ENCODE measurements at regions not wholly inside any gene's neighbourhood (a gene's known extent, or its start where the extent isn't known, plus 50 kb on each side); places are given as distances from the start of the nearest gene placed in this dataset.

DNA sequence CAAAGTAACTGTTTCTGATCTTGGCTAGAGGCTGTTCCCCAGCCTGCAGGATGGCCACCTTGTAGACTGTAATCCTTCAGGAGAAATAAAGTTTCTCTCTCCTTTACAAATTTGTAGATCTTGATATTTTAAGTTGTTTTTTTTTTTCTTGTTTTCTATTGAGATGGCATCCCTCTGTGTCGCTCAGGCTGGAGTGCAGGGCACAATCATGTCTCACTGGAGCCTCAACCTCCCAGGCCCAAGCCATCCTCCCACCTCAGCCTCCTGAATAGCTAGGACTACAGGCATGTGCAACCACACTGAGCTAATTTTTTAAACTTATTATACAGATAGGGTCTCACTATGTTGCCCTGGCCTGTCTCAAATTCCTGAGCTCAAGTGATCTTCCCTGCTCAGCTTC, 389.8 kb upstream of the LRRC4C start:
- in situ Hi-C loops (cut with HindIII; ENCODE audit: low sequenced_read_pairs) = no loop called here

- in situ Hi-C loops (cut with HindIII; ENCODE audit: low sequenced_read_pairs) = no loop called here
Observed at GRCh38 chr11:41851743-41852142, 392.3 kb upstream of the LRRC4C start.

DNA sequence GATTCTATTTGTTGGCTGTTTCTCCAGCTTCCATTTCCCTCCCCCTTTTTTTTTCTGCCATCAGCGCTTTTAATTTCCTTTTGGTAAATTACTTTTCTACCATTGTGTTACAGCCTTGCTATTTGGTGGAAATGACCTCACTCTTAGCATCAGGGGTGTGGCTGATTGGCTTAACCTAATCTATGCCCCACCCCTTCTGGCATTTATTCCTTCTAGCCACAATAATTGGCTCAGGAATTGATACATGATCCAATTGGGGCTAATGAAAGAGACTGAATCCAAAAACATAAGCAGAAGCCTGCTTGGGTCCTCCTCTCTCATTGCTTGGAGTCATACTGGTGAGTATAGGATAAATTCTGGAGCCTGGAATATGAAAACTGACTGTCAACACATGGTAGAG, 402.4 kb upstream of the LRRC4C start:
- in situ Hi-C loops (cut with HindIII; ENCODE audit: low sequenced_read_pairs) = no loop called here

GRCh38 chr11:41866525-41866924, 407.1 kb upstream of the LRRC4C start:
- in situ Hi-C loops (cut with HindIII; ENCODE audit: low sequenced_read_pairs) = no loop called here

DNA sequence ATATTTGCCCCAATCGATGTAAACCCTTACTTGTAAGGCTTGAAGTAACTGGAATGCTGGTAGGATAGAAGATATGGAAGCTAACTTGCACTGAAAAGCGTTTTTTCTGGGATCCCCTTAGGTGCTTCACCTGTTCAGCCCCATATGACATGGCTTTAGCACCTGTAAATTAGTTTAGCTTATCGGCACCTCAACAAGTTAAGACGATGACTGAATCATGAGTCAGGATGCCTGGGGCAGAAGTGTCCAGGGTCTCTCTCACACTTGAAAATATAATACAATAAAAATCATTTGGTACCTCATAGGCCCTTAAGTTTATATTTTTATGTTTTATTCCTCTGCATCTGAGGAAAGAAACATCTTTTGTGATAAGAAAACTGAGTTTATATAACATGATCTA, 409.2 kb upstream of the LRRC4C start:
- in situ Hi-C loops (cut with HindIII; ENCODE audit: low sequenced_read_pairs) = no loop called here

DNA sequence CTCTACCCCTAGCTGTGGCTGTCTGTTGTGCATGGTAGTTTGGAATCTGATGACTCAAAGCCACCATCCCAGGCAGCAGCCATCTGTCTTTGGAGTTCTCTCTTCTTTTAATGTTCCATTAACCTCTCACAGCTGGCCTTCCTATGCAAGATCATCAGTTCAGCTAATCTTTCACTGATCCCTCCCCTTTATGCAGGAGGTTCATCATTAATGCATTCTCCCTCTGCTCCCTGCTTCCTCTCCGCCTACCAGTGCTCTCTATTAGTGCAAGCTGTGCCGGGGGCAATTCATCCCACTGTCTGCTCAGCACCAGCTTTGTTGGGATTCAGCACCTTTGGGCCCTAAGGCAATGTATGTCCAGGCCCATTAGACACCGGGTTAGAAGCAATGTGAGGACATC, 413.0 kb upstream of the LRRC4C start:
- in situ Hi-C loops (cut with HindIII; ENCODE audit: low sequenced_read_pairs) = no loop called here

GRCh38 chr11:41872870-41873269, 413.4 kb upstream of the LRRC4C start:
- in situ Hi-C loops (cut with HindIII; ENCODE audit: low sequenced_read_pairs) = no loop called here

DNA sequence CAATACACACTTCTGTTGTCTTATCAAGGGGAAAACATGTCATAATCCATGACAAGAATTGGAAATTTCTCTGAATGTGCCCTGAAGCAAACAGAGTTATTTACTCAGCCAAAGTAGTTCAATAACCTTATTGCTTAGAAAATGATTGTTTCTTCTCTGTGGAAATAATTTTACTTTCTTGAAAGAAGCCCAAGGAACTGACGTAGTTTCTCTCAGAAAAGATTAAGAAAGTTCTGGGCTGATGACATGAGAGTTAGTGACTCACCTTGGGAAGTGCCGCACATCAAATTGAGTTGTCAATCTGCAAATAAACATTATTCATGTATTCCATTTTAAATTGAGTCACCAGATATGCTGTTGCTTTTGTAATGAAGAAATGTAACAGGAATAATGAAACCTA, 418.6 kb upstream of the LRRC4C start:
- in situ Hi-C loops (cut with HindIII; ENCODE audit: low sequenced_read_pairs) = no loop called here

DNA sequence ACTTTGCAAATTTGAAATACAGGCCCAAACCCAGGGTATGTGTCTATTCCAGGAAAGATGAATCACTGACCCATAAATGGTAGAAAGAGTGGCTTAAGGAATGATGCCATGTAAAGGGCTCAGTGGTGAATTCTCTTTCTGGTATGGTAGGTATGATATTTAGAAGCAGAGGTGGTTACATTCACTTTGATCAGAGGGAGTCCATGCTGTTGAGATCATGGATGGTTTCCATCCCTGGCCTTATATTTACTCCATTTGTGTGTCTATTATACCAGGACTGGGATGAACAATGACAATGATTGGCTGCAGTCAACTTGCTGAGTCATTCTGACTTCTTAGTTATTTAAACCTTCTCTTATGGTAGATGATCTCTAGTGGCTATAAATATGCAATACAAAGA, 419.8 kb upstream of the LRRC4C start:
- in situ Hi-C loops (cut with HindIII; ENCODE audit: low sequenced_read_pairs) = no loop called here

DNA sequence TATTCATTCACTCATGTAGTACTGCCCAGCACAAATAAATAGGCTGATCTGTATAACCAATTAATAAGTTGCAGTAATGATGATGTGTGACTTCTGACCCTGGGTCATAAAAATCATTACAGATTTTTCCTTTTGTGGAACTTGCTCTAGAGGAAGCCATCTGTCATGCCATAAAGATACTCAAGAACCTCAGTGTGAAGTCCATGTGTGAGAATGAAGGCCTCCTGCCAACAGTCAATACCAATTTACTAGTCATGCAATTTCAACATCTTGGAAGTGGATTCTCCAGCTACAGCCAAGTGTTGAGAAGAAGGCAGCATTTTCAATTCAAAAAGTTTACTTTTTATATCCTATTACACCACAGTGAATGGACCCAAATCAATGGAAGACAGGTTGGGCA, 435.6 kb upstream of the LRRC4C start:
- in situ Hi-C loops (cut with HindIII; ENCODE audit: low sequenced_read_pairs) = no loop called here

- in situ Hi-C loops (cut with HindIII; ENCODE audit: low sequenced_read_pairs) = no loop called here
Observed at GRCh38 chr11:41897991-41898390, 438.5 kb upstream of the LRRC4C start.

DNA sequence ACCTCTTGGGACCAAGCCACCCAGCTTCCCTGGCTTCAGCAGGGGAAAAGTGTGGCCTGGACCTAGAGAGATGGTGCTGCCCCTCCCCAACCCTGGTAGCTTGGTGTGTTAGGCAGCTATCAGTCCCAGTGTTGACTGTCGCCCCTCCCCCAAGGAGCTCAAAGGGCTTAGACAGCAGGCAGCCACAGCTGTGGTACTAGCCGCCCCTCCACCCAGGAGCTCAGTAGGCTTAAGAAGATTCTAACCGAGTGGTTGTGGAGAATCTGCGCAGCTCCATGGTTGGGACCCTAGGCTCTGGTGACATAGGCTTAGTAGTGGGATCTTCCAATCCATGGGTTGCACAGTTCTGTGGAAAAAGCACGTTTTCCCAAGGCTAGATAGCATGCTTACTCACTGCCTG, 458.4 kb upstream of the LRRC4C start:
- in situ Hi-C loops (cut with HindIII; ENCODE audit: low sequenced_read_pairs) = no loop called here

- in situ Hi-C loops (cut with HindIII; ENCODE audit: low sequenced_read_pairs) = no loop called here
Observed at GRCh38 chr11:41920374-41920773, 460.9 kb upstream of the LRRC4C start.

- in situ Hi-C loops (cut with HindIII; ENCODE audit: low sequenced_read_pairs) = no loop called here
Observed at GRCh38 chr11:41921746-41922390, 462.4 kb upstream of the LRRC4C start.

DNA sequence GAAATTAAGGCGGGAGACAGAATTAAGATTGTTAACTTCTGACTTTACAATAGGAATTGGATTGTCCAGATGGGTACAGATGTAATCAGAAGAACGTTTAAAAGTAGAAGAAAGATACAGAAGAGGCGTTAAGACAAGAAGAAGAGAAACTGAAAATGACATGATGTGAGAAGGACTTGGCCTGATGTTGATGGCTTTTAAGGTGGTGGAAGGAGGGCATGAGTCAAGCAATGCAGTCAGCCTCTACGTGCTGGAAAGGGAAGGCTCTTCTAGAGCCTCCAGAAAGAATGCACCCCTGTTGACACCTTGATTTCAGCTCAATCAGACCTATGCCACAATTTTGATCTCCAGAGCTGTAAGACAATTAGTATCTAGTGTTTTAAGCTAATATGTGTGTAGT, 466.9 kb upstream of the LRRC4C start:
- in situ Hi-C loops (cut with HindIII; ENCODE audit: low sequenced_read_pairs) = no loop called here

- in situ Hi-C loops (cut with HindIII; ENCODE audit: low sequenced_read_pairs) = no loop called here
Observed at GRCh38 chr11:41935241-41935640, 475.8 kb upstream of the LRRC4C start.

- in situ Hi-C loops (cut with HindIII; ENCODE audit: low sequenced_read_pairs) = no loop called here
Observed at GRCh38 chr11:41935795-41936194, 476.3 kb upstream of the LRRC4C start.

GRCh38 chr11:41943656-41944055, 484.2 kb upstream of the LRRC4C start:
- in situ Hi-C loops (cut with HindIII; ENCODE audit: low sequenced_read_pairs) = no loop called here

DNA sequence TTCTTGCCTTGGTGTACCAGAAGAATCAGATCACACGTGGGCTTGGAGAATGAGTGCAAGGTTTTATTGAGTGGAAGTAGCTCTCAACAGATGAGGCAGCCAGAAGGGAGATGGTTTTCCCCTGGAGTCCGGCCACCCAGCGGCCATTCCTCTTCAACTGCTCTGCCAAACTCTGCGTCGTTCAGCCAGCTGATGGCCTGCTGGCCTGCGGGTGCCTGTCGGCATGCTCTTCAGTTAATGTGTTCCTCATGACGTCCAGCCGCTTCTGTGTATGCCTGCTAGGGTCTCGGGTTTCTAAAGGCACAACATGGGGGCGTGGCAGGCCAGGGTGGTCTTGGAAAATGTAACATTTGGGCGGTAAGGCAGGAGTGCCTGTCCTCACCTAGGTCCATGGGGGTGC, 487.9 kb upstream of the LRRC4C start:
- in situ Hi-C loops (cut with HindIII; ENCODE audit: low sequenced_read_pairs) = no loop called here

DNA sequence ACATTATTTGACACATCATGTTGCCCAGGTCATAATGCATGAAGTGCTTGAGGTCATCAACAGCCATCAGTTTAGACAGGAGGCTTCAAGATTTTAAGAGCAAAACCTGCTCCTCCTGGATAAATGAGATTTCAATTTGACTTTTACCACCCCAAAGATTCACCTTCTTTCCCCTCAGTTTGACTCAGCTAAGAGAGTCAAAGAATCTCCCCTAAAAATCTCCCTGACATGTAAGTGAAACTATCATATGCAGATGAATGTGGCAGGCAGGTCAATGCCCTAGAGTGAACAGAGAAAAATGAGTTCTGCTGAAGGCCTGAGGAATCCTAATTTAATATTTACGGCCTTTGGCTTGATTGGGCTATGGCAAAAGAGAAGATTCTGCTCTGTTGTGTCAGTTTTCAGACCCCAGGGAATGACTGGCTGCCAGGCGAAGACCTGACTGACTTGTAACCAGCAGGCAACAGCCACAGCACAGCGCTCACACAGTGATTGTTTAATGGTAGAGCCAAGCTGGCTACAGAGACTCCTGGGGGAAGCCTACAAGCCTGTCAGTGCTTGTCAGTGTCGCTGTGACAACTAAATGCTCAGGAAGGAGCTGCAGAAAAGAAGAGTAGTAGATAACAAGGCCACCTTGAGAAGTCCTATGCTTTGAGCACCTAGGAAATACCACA, 491.2 kb upstream of the LRRC4C start:
- in situ Hi-C loops (cut with HindIII; ENCODE audit: low sequenced_read_pairs) = no loop called here

GRCh38 chr11:41954034-41954433, 494.6 kb upstream of the LRRC4C start:
- in situ Hi-C loops (cut with HindIII; ENCODE audit: low sequenced_read_pairs) = no loop called here

GRCh38 chr11:41955066-41955465, 495.6 kb upstream of the LRRC4C start:
- in situ Hi-C loops (cut with HindIII; ENCODE audit: low sequenced_read_pairs) = no loop called here

Measured in endothelial cell of hepatic sinusoid (primary cell).